GM08714 (cell line): ENCODE measurements at regions not wholly inside any gene's neighbourhood (a gene's known extent, or its start where the extent isn't known, plus 50 kb on each side); places are given as distances from the start of the nearest gene placed in this dataset.

ENCODE experiments used
- H3K4me3 ChIP-seq: fragments of 200-500 bp; sonication (Bioruptor generic); 2 replicates; pipeline ENCODE4 v1.5.1; 2014; ENCODE audit warnings: mild to moderate bottlenecking, low read length, inconsistent platforms
- ZNF274 ChIP-seq: IDR thresholded peaks from 2 replicates; pipeline ENCODE4 v1.6.1; 2012; ENCODE audit warnings: mild to moderate bottlenecking, low read depth, low read length

DNA sequence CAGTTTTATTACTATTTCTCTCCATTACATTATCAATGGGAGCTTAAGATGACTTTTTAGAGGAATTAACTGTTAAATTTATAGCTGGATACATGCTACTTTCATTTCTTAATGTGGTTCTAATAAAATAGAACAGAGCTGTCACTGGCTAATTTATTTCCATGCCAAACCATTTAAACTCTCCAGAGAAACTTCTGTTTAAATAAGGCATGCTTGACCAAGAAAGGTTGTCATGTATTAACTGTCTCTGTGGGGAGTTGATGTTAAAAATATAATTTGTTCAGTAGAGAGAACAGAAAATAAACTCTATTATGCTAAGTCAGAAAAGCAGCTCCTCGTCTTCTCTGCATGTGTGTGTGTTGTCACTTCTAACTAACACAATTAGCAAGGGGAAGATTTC is 447.4 kb downstream of the SLC16A7 start:
- no peak for TF ChIP-seq ZNF274
- H3K4me3 ChIP-seq = no peak overlapping the region

DNA sequence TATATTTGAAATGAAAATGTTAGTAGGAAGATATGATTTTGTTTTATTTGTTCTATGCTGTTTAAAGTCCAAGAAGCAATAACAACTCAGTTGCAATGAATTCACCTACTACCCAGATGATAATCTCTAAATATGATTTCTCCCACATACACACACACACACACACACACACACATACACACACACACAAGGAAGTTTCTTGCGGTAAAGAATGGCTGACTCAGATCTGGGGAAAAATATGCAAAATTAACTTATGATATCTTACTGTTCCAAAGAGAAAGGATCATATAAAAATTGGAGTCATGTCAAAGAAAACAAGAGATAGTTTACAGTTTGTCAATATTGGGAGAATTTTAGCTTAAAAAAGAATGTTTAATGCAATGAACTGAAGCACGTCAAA is 456.7 kb downstream of the SLC16A7 start:
- H3K4me3 ChIP-seq = no peak overlapping the region
- TF ChIP-seq ZNF274 = no peak

DNA sequence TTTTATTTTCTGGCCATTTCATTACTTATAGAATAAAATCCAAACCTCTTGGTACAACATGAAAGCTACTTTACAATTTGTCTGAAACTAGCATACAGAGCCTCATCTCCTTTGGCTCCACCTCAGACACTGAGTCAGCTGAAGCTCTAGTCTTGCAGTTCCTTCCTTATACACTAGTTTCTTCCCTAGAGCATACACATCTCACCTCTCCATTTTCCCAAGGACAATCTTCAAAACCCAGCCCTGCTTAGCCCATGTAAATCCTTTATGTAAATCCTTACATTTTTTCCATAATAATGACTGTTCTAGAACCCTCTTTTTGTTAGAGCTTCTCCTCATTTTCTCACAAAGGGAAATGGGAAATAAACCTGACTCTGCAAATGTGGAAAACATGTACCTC is 463.4 kb downstream of the SLC16A7 start:
- no peak overlapping the region for H3K4me3 ChIP-seq
- TF ChIP-seq ZNF274 = no peak

DNA sequence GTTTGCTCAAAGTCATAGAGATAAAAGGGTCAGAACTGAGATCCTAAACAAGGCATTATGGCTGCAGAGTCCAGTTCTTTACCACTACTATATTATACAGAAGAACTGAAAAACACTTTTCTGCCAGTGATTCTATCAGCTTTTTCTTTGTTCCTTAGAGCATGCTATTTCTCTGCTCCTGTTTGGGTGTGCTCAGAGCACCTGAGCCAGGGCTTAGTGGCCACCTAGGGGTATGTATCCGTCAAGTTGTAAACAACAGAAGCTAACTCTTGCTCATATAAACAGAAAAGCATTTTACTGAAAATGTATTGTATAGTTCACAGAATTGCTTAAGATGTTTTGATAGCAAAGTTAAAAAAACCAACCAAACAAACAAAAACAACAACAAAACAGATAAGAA is 470.8 kb downstream of the SLC16A7 start:
- TF ChIP-seq ZNF274 = no peak
- H3K4me3 ChIP-seq = no peak overlapping the region

DNA sequence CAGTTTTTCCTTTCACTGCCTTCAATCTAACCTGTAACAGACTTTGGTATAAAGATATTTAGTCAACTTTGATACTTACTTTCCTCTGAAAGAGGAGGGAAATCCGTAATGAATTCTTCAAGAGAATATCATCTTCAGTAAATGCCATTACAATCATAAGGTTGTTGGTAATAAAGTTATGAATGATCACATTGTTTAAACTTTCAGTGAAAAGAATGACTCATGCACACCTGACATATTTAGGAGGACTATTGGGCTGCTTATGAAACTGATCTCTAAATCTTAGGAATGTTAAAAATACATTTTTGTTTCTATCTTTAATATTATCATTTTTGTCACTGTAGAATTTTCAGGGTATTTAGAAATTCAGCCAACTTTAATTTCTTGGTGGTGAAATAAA is 474.7 kb downstream of the SLC16A7 start:
- TF ChIP-seq ZNF274 = no peak
- H3K4me3 ChIP-seq = no peak overlapping the region

DNA sequence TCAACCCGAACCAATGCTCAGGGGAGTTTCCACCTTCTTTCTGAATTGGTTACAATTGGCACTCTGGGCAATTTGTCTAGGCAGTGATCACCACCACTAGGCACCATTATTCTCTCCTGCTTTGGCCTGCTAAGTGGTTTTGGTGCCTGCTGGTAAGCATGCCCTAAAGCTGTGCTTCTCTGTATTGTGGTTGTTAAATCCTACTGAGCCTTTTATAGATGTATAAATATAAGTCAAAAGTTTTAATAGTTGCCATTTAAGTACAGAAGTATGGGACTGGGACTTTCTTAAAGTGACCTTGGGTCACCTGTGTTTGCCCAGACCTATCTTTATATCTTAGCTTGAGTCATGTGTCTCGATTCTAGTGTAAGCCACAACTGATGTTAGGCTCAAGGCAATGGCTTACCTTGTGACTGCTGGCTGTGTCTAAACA is 475.9 kb downstream of the SLC16A7 start:
- no peak for TF ChIP-seq ZNF274
- no peak overlapping the region for H3K4me3 ChIP-seq

DNA sequence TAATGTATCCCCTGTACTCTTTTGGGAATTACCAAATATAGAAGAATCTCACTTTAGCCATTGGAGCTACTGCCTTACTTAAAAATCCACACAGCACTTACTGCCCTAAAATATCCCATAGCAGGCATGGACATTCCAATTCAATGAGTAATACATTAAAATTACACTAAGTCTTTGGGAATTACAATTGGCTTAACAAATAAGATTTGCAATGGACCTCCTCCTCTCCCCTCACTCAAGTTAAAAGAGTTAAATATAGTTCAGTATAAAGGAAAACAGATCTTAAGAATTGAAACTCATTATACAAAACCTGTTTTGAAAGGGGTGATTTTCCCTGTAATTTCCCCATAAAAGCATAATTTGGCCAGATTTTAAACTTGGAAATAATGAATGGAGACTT is 477.1 kb downstream of the SLC16A7 start:
- H3K4me3 ChIP-seq = no peak overlapping the region
- TF ChIP-seq ZNF274 = no peak

DNA sequence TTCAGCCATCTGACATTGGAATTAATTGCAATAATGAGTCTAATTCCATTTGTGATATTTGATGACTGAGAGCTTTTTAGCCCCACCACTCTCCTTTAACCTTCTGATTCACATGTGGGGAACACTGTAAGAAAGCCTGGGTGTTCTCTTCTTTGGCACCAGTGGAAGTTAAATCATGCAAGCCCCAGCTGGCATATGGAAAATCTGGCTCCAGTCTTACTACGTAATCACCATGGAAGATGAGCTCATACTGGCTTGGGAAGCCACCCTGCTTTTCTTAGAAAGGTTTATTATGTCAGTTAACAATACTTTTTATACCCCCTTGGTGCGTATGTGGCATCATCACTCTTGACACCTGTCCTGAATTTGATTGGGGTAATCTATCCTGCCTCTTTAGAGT is 479.3 kb downstream of the SLC16A7 start:
- no peak for TF ChIP-seq ZNF274
- no peak overlapping the region for H3K4me3 ChIP-seq

DNA sequence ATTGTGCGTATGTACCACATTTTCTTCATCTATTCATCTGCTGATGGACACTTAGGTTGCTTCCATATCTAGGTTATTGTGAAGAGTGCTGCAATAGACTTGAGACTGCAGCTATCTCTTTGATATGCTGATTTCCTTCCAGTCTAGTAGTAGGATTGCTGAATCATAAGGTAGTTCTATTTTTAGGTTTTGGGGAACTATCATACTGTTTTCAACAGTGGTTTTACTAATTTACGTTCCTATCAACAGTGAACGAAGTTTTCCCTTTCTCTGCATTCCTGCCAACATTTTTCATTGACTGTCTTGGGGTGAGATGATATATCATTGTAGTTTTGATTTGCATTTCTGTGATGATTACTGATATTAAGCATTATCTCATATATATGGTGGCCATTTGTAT is 482.2 kb downstream of the SLC16A7 start:
- no peak for TF ChIP-seq ZNF274
- no peak overlapping the region for H3K4me3 ChIP-seq

DNA sequence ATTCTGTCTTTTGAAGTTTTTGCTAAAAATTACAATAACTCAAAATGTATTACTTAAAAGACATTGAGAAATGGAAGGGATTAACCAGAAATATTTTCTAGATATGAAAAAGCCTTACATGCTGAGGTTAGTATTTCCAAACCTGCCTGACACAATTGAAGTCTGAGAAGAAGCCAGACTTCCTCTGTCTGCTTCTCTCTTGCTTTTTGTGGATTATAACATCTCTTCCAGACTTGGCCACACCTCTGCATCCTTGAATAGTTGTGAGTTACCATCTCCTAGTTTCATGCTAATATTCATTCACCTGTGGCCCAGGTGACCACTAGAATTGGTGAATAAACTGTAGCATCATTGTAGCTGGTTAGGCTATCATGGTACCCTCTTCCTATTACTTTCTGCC is 497.6 kb downstream of the SLC16A7 start:
- no peak overlapping the region for H3K4me3 ChIP-seq
- TF ChIP-seq ZNF274 = no peak

DNA sequence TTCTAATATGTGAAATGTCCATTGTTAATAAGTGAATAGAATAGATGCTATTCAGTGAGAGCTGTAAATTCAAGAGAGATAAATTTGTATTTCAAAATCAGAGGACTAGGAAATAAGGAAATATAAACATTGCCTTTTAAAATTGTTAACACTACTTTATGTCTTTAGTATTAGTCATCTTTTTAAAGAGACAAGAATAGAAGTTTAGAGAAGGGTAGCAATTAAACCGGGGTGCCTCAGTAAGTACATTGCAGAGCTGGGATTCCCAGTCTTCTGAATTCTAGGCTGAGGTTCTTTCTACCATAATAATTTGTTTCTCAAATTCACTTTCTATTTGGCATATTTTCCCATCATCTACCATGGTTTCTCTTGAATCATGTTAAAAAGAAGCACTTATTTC is 498.6 kb downstream of the SLC16A7 start:
- no peak overlapping the region for H3K4me3 ChIP-seq
- no peak for TF ChIP-seq ZNF274

DNA sequence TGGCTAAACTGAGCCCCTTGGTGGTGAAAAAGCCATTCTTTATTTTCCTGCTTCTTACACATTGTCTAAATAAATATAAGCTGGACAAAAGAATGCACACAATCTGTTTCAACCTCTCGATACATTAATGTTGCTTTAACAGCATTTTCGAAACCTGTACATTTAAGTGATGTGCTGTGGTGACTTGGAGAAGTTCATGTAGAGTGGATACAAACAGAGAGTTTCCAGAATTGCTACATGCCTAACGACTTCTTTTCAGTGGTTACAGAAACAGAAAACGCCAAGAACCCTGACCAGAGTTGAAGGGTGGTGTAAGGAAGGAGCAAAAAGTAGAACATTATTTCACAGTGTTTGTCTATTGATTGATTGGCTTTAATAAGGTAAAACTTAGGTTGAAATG is 500.9 kb downstream of the SLC16A7 start:
- no peak overlapping the region for H3K4me3 ChIP-seq
- no peak for TF ChIP-seq ZNF274

DNA sequence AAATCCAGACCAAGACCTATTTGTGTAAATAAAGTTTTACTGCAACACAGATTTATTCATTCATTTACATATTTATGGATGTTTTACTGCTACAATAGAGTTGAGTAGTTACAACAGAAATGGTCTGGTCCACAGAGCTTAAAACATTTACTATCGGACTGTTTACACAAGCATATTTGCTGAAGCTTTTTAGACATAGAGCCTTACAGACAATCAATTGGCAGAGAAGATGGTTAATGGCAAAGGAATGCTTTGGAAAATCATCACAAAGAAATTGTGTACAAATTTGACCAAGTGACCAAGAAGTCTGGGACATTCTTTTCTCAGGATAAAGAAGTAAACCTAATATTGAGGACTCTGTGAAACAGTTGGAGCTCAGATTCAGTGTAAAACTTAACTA is 504.3 kb downstream of the SLC16A7 start:
- H3K4me3 ChIP-seq = no peak overlapping the region
- no peak for TF ChIP-seq ZNF274

DNA sequence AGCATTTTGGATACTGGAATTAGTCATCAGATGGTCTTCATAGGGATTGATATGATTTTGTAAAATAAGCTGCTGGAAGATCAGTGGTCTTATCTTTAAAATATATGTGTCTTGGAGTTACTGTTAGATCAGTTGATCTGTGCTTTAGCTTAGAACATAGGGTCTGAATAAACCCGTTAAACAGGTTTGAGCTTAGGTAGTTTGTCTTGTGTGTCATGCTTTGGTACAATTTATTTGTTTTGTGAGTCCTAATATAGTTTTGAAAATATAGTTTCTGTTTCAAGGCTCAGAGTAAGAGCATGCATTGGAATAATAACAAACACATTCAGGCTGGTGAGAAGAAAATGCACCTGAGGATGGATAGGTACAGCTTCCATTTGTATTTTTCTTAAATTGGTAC is 505.0 kb downstream of the SLC16A7 start:
- no peak for TF ChIP-seq ZNF274
- no peak overlapping the region for H3K4me3 ChIP-seq

DNA sequence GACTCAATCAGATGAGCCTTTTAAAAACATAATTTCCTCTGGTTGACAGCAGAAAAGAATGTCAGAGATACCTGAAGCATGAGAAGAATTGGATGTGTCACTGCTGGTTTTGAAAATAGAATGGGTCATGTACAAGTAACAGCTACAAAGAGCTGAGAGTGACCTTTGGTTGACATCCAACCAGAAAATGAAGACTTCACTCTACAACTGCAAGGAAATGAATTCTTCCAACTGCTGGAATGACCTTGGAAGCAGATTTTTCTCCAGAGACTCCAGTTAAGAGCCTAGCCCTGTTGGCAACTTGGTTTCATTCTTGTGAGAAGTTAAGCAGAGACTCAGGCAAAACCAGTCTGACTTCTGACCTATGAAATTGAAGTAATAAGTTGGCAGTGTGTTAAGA is 505.9 kb downstream of the SLC16A7 start:
- no peak for TF ChIP-seq ZNF274

DNA sequence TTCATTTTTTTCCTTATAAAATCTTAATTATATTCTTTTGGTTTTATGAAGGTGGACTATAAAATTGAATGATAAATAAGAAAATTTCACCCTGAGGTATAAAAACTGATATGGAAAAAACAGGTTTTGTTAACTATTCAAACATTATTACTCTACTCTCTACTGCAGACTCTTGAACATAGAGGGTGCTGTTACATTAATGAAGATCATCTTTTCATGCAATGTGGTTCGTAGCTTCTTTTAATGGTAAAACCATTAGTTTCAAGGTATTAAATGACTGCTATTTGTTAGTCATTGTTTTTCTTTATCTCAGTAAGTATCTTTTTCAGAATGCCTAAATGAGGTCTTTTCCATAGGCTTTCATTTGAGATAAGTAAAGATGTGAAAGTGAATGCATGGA is 510.4 kb downstream of the SLC16A7 start:
- no peak for TF ChIP-seq ZNF274
- H3K4me3 ChIP-seq = no peak overlapping the region

More for the DNA sequence above, 505.9 kb downstream of the SLC16A7 start:
- no peak overlapping the region for H3K4me3 ChIP-seq

DNA sequence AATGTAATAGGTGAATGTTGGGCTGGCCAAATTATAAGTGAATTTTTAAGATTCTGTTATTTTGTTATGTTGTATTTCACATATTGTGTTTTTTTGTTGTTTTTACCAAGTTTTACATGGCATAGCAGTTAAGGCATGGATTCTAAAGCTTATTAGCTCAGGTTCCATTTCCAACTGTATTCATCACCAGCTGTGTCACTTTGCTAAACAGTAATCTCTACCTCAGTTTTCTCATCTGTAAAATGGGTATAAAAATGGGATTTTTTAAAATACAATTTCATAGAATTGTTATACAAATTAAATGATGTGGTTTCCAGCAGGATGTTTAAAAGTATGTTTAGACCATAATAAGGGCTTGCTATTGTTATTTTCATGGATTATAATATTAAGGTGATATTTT is 512.2 kb downstream of the SLC16A7 start:
- TF ChIP-seq ZNF274 = no peak
- no peak overlapping the region for H3K4me3 ChIP-seq
